ENCODE measurements at regions not wholly inside any gene's neighbourhood (a gene's known extent, or its start where the extent isn't known, plus 50 kb on each side); places are given as distances from the start of the nearest gene placed in this dataset.
"Not testable (repeated sequence)": the region's sequence is repeated elsewhere in the genome, so short reads cannot be mapped to it uniquely, and the experiment has no call there.

DNA sequence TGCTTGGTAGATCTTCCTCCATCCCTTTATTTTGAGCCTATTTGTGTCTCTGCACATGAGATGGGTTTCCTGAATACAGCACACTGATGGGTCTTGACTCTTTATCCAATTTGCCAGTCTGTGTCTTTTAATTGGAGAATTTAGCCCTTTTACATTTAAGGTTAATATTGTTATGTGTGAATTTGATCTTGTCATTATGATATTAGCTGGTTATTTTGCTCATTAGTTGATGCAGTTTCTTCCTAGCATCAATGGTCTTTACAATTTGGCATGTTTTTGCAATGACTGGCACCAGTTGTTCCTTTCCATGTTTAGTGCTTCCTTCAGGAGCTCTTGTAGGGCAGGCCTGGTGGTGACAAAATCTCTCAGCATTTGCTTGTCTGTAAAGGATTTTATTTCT is 72.4 kb downstream of the HNRNPD start:
- not testable (repeated sequence) for H3K4me3 ChIP-seq, H3K27ac ChIP-seq, H3K36me3 ChIP-seq, H3K27me3 ChIP-seq, H4K20me1 ChIP-seq, H3K9ac ChIP-seq, H3K4me2 ChIP-seq, H3K4me1 ChIP-seq
- H3K9me3 ChIP-seq = peaks cover 29% of the 10 kb centered on the region

DNA sequence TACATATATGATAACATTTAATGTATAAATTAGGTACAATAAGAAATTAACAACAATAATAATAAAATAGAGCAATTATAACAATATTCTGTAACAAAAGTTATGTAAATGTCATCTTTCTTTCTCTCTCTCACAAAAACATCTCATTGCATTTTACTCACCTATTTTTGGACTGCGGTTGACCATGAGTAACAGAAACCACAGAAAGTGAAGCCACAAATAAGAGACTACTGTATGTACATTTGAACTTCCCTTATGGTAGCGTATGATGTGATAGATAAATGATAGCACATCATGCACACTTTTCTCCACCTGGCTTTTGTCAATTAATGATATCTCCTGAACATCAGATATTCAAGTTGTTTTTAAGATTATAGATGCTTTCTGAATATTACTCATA is 80.5 kb downstream of the HNRNPD start:
- Histone ChIP-seq H3K4me1 (peaks cover 43% of the 10 kb centered on the region), H3K4me3 (no peak overlapping the region), H3K9ac (no peak overlapping the region), H3K4me2 (peak overlapping the region; percentile 84), H3K9me3 (peaks cover 4% of the 10 kb centered on the region; the same call in 1 of the 2 replicates), H3K36me3 (no peaks in the 10 kb centered on the region), H3K27me3 (no peaks in the 10 kb centered on the region), H4K20me1 (no peaks in the 10 kb centered on the region), H3K27ac (0 out of 2 replicates have a peak overlapping the region, but pooled peaks have one; percentile 35)
- no peak for TF ChIP-seq Cebpa-rat (IDR thresholded peaks at IDR 0.05)

DNA sequence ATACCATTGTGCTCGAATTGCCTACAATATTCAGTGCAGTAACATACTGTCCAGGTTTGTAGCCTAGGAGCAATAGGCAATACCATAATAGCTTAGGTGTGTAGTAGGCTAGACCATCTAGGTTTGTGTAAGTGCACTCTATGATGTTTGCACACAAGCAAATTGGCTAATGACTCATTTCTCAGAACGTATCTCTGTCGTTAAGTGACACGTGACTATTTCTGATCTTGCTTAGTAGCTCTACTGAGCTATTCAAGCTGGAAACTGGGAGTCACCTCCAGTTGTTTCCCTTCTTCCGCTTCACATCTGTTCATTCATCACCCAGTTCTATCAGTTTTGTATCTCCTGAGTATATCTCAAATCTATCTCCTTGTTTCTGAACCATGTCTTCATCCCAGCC is 86.1 kb downstream of the HNRNPD start:
- no peak overlapping the region for H3K4me2 ChIP-seq
- peaks cover 44% of the 10 kb centered on the region for H3K4me1 ChIP-seq
- no peak overlapping the region for H3K4me3 ChIP-seq
- no peaks in the 10 kb centered on the region for H4K20me1 ChIP-seq
- no peak overlapping the region for H3K27ac ChIP-seq
- no peaks in the 10 kb centered on the region for H3K36me3 ChIP-seq
- TF ChIP-seq Cebpa-rat (IDR thresholded peaks at IDR 0.05) = no peak
- no peaks in the 10 kb centered on the region for H3K27me3 ChIP-seq
- H3K9ac ChIP-seq = no peak overlapping the region
- H3K9me3 ChIP-seq = peaks cover 4% of the 10 kb centered on the region; the same call in 1 of the 2 replicates

DNA sequence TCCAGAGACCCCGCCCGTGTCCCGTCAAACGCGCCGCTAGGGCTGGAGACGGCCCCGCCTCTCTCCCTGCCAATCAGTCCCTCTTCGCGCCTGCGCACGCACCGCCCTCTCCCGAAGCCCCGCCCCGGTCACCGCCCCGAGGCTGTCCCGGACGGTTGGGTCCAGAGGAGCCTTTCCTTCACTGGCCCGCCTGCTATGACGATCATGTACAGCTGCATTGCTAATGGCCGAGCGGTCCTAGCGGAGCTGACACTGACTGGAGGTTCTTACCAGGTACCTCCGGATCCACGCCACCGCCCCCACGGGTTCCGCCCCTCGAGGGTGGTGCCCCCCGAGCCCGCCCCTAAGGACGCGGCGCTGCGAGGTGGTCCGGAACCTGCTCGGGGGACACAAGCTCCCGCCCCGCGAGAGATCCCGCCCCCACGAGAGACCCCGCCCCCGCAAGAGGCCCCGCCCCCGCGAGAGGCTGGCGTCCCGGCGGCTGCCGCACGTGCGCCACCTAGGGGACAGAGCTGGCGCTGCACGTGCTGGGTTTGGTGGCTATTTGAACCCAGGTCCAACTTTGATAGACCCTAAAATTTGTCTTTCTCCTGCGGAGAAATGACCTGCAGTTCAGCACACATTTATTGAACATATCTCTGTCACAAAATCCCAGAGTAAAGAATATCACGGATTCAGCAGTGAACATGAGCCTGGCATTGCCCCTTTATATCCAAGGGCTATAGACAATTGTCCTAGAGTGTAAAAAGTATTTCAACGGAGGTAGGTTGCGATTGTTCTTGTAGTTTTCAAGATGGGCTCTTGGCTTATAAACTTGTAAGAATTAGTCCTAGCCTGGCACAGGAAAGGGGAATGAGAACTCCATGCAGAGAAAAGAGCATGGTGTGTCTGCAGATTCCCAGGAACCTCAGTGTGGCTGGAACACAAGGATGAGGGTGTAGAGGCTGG is 88.7 kb downstream of the HNRNPD start:
- peak overlapping the region; percentile 89 for H3K4me2 ChIP-seq

GRCh38 chr4:82284475-82284857 is 89.3 kb downstream of the HNRNPD start:
- H4K20me1 ChIP-seq = no peaks in the 10 kb centered on the region
- peak overlapping the region; percentile 7; the same call in 1 of the 2 replicates for H3K9ac ChIP-seq
- H3K9me3 ChIP-seq = no peaks in the 10 kb centered on the region
- no peaks in the 10 kb centered on the region for H3K36me3 ChIP-seq
- peak overlapping the region; percentile 59 for H3K4me3 ChIP-seq
- no peak for TF ChIP-seq Cebpa-rat (IDR thresholded peaks at IDR 0.05)
- peaks cover 31% of the 10 kb centered on the region for H3K4me1 ChIP-seq
- H3K4me2 ChIP-seq = peak overlapping the region; percentile 89
- no peaks in the 10 kb centered on the region for H3K27me3 ChIP-seq
- H3K27ac ChIP-seq = no peak overlapping the region

More for the DNA sequence above, 88.7 kb downstream of the HNRNPD start:
- no peaks in the 10 kb centered on the region for H3K36me3 ChIP-seq
- peak overlapping the region; percentile 30; the same call in 1 of the 2 replicates for H3K9ac ChIP-seq
- H3K9me3 ChIP-seq = no peaks in the 10 kb centered on the region
- TF ChIP-seq Cebpa-rat (IDR thresholded peaks at IDR 0.05) = no peak
- H3K4me3 ChIP-seq = peak overlapping the region; percentile 59
- H4K20me1 ChIP-seq = no peaks in the 10 kb centered on the region
- no peaks in the 10 kb centered on the region for H3K27me3 ChIP-seq
- H3K4me1 ChIP-seq = peaks cover 31% of the 10 kb centered on the region
- 0 out of 2 replicates have a peak overlapping the region, but pooled peaks have one; percentile 23 for H3K27ac ChIP-seq

DNA sequence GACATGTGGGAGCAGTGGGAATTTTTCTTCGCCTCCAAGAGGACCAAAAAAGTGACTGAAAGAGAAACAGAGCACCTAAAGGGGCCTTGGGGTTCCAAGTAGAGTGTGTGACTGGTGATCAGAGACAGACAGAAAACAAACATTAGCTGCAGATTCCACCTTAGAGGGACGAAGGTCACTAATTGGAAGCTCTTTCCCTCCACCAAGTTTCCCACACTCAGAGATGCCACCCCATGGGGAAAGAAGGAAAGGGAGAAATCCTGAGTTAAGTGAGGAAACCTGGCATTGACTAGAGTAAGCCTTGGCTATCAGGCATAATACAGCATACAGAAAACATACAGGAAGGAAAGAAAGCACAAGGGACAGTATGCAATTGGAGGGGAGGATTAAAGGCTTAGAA is 90.9 kb downstream of the HNRNPD start:
- H3K9ac ChIP-seq = no peak overlapping the region
- TF ChIP-seq Cebpa-rat (IDR thresholded peaks at IDR 0.05) = no peak
- H3K36me3 ChIP-seq = no peaks in the 10 kb centered on the region
- H3K27me3 ChIP-seq = no peaks in the 10 kb centered on the region
- H4K20me1 ChIP-seq = no peaks in the 10 kb centered on the region
- H3K9me3 ChIP-seq = no peaks in the 10 kb centered on the region
- H3K27ac ChIP-seq = no peak overlapping the region
- peaks cover 31% of the 10 kb centered on the region for H3K4me1 ChIP-seq
- no peak overlapping the region for H3K4me2 ChIP-seq
- no peak overlapping the region for H3K4me3 ChIP-seq

DNA sequence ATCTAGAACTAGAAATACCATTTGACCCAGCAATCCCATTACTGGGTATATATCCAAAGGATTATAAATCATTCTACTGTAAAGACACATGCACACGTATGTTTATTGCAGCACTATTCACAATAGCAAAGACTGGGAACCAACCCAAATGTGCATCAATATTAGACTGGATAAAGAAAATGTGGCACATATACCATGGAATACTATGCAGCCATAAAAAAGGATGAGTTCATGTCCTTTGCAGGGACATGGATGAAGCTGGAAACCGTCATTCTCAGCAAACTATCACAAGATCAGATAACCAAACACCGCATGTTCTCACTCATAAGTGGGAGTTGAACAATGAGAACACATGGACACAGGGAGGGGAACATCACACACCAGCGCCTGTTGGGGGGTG is 94.2 kb downstream of the HNRNPD start:
- not testable (repeated sequence) for H3K27me3 ChIP-seq, H4K20me1 ChIP-seq, H3K36me3 ChIP-seq, H3K9ac ChIP-seq, H3K27ac ChIP-seq, H3K4me2 ChIP-seq, H3K9me3 ChIP-seq, H3K4me3 ChIP-seq
- H3K4me1 ChIP-seq = peaks cover 44% of the 10 kb centered on the region

GRCh38 chr4:82276332-82276640 is 97.5 kb downstream of the HNRNPD start:
- Histone ChIP-seq H3K27ac (no peak overlapping the region), H3K4me1 (peaks cover 57% of the 10 kb centered on the region), H4K20me1 (no peaks in the 10 kb centered on the region), H3K9ac (no peak overlapping the region), H3K4me3 (no peak overlapping the region), H3K27me3 (no peaks in the 10 kb centered on the region), H3K9me3 (no peaks in the 10 kb centered on the region; the same call in 1 of the 2 replicates), H3K4me2 (peak overlapping the region; percentile 65), H3K36me3 (no peaks in the 10 kb centered on the region)
- no peak for TF ChIP-seq Cebpa-rat (IDR thresholded peaks at IDR 0.05)

DNA sequence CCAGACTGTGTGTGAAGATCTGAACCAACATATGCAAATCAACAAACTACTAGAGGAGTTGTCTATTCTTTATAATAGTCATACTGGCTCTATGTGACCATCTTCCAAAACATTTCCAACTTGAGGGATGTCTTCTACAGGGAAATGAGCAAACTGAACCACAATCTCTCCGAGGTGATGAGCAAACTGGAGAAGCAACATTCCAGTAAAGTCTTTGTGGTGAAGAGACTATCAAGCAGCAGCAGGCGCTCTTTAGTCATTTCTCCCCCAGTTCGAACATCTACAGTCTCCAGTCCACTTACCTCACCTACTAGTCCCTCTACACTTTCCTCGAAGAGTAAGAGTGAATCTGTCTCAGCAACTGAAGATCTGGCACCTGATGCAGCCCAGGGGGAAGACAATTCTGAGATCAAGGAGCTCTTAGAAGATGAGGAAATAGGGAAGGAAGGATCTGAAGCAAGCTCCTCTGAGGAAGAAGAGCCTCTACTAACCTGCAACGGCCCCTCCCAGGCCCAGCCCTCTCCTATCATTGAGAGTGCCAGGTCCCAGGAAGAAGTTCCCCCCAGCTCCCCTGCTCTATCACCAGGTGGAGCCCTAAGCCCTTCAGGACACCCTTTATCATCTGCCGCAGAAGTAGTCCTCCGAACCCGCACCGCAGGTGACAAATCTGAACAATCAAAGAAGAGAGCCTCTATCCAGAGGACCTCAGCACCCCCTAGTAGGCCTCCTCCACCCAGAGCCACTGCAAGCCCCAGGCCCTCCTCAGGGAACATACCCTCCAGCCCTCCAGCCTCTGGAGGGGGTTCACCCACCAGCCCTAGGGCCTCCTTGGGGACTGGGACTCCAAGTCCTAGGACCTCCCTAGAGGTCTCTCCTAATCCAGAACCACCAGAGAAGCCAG is 98.1 kb downstream of the HNRNPD start:
- Histone ChIP-seq H3K4me1 (peaks cover 60% of the 10 kb centered on the region), H3K27ac (no peak overlapping the region), H3K9ac (no peak overlapping the region), H3K4me3 (no peak overlapping the region), H3K9me3 (no peaks in the 10 kb centered on the region; the same call in 1 of the 2 replicates), H4K20me1 (no peaks in the 10 kb centered on the region), H3K36me3 (no peaks in the 10 kb centered on the region), H3K27me3 (no peaks in the 10 kb centered on the region), H3K4me2 (peak overlapping the region; percentile 65)
- TF ChIP-seq Cebpa-rat (IDR thresholded peaks at IDR 0.05) = no peak

GRCh38 chr4:82274700-82275099 is 99.1 kb downstream of the HNRNPD start:
- H3K9ac ChIP-seq, H3K4me3 ChIP-seq: not testable (repeated sequence)

GRCh38 chr4:82272523-82272922 is 101.3 kb downstream of the HNRNPD start:
- not testable (repeated sequence) for H3K9ac ChIP-seq, H3K36me3 ChIP-seq, H3K27ac ChIP-seq, H3K9me3 ChIP-seq, H3K4me3 ChIP-seq, H4K20me1 ChIP-seq, H3K27me3 ChIP-seq
- Histone ChIP-seq H3K4me2 (peak overlapping the region; percentile 65), H3K4me1 (peaks cover 74% of the 10 kb centered on the region)

More at GRCh38 chr4:82274700-82275099, 99.1 kb downstream of the HNRNPD start:
- not testable (repeated sequence) for H3K9me3 ChIP-seq, H4K20me1 ChIP-seq, H3K27me3 ChIP-seq, H3K36me3 ChIP-seq, H3K27ac ChIP-seq
- peaks cover 62% of the 10 kb centered on the region for H3K4me1 ChIP-seq
- H3K4me2 ChIP-seq = peak overlapping the region; percentile 65

- H3K4me1 ChIP-seq = peaks cover 75% of the 10 kb centered on the region
- not testable (repeated sequence) for H4K20me1 ChIP-seq, H3K4me3 ChIP-seq, H3K27me3 ChIP-seq, H3K9me3 ChIP-seq, H3K36me3 ChIP-seq
- H3K9ac ChIP-seq = peak overlapping the region; percentile 48; the same call in 1 of the 2 replicates
- H3K4me2 ChIP-seq = peak overlapping the region; percentile 65
- peak overlapping the region; percentile 46 for H3K27ac ChIP-seq
These were observed 101.8 kb downstream of the HNRNPD start for GRCh38 chr4:82271915-82272480.

All from BLaER1 (cell line).